Osteocyte (in vitro differentiated cells): ENCODE measurements at regions not wholly inside any gene's neighbourhood (a gene's known extent, or its start where the extent isn't known, plus 50 kb on each side); places are given as distances from the start of the nearest gene placed in this dataset.

Experiments
- DNase-seq: peaks from one replicate; pipeline ENCODE4 v3.0.0; 2021; ENCODE audit warnings: mixed read lengths; ENCODE audit not compliant: unreplicated experiment; ENCODE audit errors: extremely low spot score
- H3K27ac Mint-ChIP-seq: one replicate; pipeline ENCODE4 v1.8.0; 2021; ENCODE audit warnings: mild to moderate bottlenecking, mixed read lengths; ENCODE audit not compliant: unreplicated experiment
- H3K27me3 Mint-ChIP-seq: one replicate; pipeline ENCODE4 v1.8.0; 2021; ENCODE audit warnings: mixed read lengths; ENCODE audit not compliant: unreplicated experiment
- H3K36me3 Mint-ChIP-seq: one replicate; pipeline ENCODE4 v1.8.0; 2021; ENCODE audit warnings: mixed read lengths; ENCODE audit not compliant: unreplicated experiment
- H3K4me1 Mint-ChIP-seq: one replicate; pipeline ENCODE4 v1.8.0; 2021; ENCODE audit warnings: mixed read lengths; ENCODE audit not compliant: unreplicated experiment
- H3K4me3 Mint-ChIP-seq: one replicate; pipeline ENCODE4 v1.8.0; 2021; ENCODE audit warnings: mild to moderate bottlenecking, moderate library complexity, mixed read lengths; ENCODE audit not compliant: unreplicated experiment
- H3K9me3 Mint-ChIP-seq: one replicate; pipeline ENCODE4 v1.8.0; 2021; ENCODE audit warnings: mixed read lengths; ENCODE audit not compliant: unreplicated experiment
- CTCF ChIP-seq: fragments of 200-600 bp; sonication (generic); IDR thresholded peaks from 2 replicates; pipeline ENCODE4 v1.5.0; 2021; ENCODE audit warnings: antibody characterized with exemption, mild to moderate bottlenecking, moderate library complexity

DNA sequence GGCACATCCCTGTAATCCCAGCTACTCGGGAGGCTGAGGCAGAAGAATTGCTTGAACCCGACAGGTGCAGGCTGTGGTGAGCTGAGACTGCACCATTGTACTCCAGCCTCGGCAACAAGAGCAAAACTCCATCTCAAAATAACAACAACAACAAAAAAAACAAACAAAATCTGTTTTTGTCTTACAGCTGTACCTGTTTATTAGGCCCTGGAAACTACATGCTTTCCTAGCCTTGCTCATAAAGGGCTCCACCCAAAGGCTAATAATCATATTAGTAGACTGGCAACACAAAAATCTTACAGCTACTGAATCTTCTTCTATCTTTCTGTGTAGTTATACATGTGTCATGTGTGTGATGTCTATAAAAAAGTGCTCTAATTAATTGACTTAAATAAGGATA, 503.9 kb upstream of the EYS start:
- TF ChIP-seq CTCF, result no peak
- DNase-seq, result no peak
- Mint-ChIP-seq H3K27me3 (no peaks in the 10 kb centered on the region), H3K36me3 (no peaks in the 10 kb centered on the region), H3K4me3 (no peak overlapping the region), H3K27ac (no peak overlapping the region), H3K9me3 (peaks cover 24% of the 10 kb centered on the region), H3K4me1 (peaks cover 2% of the 10 kb centered on the region)

DNA sequence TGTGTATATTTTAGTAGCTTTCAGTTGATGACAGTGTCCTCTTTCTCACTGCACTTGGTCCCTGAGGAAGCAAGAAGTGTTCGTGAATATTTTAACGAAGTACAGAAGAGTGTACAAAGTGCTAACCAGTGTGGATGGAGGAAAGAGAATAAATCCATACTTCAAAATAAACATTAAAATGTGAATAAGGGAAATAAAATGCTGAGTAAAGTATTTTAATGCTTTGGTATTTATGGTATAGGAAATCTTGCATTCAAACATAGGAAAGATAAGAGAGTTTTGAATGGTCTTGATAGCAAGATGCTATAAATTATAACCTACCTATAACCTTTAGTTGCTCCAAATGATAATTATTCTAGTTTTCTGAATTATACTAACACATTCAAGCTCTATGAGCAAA, 493.4 kb upstream of the EYS start:
- H3K27ac Mint-ChIP-seq, result no peak overlapping the region
- H3K27me3 Mint-ChIP-seq, result no peaks in the 10 kb centered on the region
- no peak overlapping the region for H3K4me3 Mint-ChIP-seq
- no peaks in the 10 kb centered on the region for H3K36me3 Mint-ChIP-seq
- no peaks in the 10 kb centered on the region for H3K4me1 Mint-ChIP-seq
- no peak for TF ChIP-seq CTCF
- DNase-seq, result no peak
- peaks cover 8% of the 10 kb centered on the region for H3K9me3 Mint-ChIP-seq

DNA sequence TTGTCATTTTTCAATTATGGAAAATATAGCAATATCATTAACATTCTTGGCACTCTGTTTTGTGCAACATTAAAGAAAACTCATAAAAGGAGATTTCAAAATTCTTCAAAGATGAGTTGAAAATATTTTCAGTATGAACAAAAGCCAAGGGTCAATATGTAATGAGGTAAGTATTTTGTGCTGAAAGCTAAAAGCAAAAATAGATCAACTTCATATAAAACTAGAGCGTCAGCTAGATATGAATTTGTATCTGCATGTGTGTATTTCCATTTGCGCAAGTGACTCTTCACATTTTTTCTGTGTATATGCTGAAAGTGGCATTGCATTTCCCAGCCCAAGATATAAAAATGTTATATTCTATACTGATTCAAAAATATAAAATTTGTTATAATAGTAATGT, 492.1 kb upstream of the EYS start:
- no peak for DNase-seq
- Mint-ChIP-seq H3K27ac (no peak overlapping the region), H3K9me3 (peaks cover 4% of the 10 kb centered on the region), H3K27me3 (no peaks in the 10 kb centered on the region), H3K4me3 (no peak overlapping the region), H3K36me3 (no peaks in the 10 kb centered on the region), H3K4me1 (no peaks in the 10 kb centered on the region)
- no peak for TF ChIP-seq CTCF

GRCh38 chr6:66198062-66198624, 491.1 kb upstream of the EYS start:
- DNase-seq, result no peak
- no peaks in the 10 kb centered on the region for H3K27me3 Mint-ChIP-seq
- no peaks in the 10 kb centered on the region for H3K4me1 Mint-ChIP-seq
- H3K9me3 Mint-ChIP-seq, result no peaks in the 10 kb centered on the region
- TF ChIP-seq CTCF, result no peak
- no peak overlapping the region for H3K4me3 Mint-ChIP-seq
- H3K27ac Mint-ChIP-seq, result no peak overlapping the region
- H3K36me3 Mint-ChIP-seq, result no peaks in the 10 kb centered on the region

DNA sequence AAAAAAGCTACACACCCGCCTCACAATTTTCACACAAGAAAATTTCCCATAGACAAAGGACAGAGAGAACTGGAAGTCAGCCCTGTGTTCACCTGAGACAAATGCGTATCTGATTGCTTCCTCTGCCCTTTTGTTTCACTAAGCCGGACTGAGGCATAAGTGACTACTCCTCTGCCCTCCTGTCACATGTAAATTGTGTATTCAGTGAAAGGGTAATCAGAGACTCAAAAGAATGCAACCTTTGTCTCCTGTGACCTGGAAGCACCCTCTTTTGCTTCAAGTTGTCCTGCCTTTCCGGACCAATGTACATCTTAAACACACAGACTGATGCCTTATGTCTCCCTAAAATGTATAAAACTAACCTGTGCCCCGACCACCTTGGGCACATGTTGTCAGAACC, 483.8 kb upstream of the EYS start:
- H3K9me3 Mint-ChIP-seq, result peaks cover 9% of the 10 kb centered on the region
- no peak overlapping the region for H3K4me3 Mint-ChIP-seq
- H3K36me3 Mint-ChIP-seq, result no peaks in the 10 kb centered on the region
- no peak for DNase-seq
- H3K27me3 Mint-ChIP-seq, result no peaks in the 10 kb centered on the region
- no peaks in the 10 kb centered on the region for H3K4me1 Mint-ChIP-seq
- TF ChIP-seq CTCF, result no peak
- H3K27ac Mint-ChIP-seq, result no peak overlapping the region
